Panc1 (cell line): ENCODE measurements at regions not wholly inside any gene's neighbourhood (a gene's known extent, or its start where the extent isn't known, plus 50 kb on each side); places are given as distances from the start of the nearest gene placed in this dataset.

ENCODE experiments used
- POLR2AphosphoS5 ChIP-seq: IDR thresholded peaks from 2 replicates; pipeline ENCODE4 v1.6.1; 2012; ENCODE audit warnings: mild to moderate bottlenecking, low read depth, low read length, moderate library complexity
- TF ChIP-seq, protein P1 (sequence below): fragments of 450-650 bp; IDR thresholded peaks from 2 replicates; pipeline ENCODE4 v1.5.1; 2017; ENCODE audit warnings: mild to moderate bottlenecking

DNA sequence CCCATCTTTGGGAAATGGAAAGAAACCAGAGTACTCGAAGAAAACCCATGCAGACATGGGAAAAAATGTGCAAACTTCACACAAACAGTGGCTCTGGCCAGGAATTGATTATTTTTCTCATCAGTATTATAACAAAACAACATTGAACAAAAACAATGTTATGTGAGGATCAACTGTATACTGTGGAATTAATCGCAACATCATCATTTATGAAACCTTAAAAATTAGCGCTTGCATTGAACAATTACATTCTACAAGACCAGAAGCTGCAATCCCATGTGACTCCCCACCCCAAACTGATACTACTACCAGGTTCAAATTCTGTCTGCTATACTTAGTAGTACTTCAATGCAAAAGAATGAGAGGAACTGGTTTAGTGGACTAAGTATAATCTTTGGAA, 390.7 kb upstream of the PIK3R1 start:
- TF ChIP-seq, protein P1, sequence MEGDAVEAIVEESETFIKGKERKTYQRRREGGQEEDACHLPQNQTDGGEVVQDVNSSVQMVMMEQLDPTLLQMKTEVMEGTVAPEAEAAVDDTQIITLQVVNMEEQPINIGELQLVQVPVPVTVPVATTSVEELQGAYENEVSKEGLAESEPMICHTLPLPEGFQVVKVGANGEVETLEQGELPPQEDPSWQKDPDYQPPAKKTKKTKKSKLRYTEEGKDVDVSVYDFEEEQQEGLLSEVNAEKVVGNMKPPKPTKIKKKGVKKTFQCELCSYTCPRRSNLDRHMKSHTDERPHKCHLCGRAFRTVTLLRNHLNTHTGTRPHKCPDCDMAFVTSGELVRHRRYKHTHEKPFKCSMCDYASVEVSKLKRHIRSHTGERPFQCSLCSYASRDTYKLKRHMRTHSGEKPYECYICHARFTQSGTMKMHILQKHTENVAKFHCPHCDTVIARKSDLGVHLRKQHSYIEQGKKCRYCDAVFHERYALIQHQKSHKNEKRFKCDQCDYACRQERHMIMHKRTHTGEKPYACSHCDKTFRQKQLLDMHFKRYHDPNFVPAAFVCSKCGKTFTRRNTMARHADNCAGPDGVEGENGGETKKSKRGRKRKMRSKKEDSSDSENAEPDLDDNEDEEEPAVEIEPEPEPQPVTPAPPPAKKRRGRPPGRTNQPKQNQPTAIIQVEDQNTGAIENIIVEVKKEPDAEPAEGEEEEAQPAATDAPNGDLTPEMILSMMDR = no peak
- TF ChIP-seq POLR2AphosphoS5 = no peak
